ENCODE measurements at regions not wholly inside any gene's neighbourhood (a gene's known extent, or its start where the extent isn't known, plus 50 kb on each side); places are given as distances from the start of the nearest gene placed in this dataset.

DNA sequence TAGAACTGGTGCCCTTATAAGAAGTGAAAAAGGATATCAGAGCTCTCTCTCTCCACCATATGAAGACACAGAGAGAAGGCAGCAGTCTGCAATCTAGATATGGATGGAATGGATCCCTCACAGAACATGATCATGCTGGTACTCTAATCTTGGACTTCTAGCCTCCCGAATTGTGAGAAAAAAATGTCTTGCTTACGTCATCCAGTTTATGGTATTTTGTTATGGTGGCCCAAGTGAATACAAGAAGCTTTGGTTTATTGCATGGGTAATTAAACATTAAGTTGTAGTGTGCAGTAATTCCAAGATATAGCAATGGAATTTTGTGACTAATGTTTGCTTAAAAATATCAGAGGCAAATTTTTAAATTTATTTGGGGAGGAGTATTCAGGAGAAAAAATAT lies 1667.4 kb upstream of the SLC39A10 start:
- TF ChIP-seq, protein P1, sequence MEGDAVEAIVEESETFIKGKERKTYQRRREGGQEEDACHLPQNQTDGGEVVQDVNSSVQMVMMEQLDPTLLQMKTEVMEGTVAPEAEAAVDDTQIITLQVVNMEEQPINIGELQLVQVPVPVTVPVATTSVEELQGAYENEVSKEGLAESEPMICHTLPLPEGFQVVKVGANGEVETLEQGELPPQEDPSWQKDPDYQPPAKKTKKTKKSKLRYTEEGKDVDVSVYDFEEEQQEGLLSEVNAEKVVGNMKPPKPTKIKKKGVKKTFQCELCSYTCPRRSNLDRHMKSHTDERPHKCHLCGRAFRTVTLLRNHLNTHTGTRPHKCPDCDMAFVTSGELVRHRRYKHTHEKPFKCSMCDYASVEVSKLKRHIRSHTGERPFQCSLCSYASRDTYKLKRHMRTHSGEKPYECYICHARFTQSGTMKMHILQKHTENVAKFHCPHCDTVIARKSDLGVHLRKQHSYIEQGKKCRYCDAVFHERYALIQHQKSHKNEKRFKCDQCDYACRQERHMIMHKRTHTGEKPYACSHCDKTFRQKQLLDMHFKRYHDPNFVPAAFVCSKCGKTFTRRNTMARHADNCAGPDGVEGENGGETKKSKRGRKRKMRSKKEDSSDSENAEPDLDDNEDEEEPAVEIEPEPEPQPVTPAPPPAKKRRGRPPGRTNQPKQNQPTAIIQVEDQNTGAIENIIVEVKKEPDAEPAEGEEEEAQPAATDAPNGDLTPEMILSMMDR (IDR thresholded peaks at IDR 0.05; ENCODE audit: low read depth, low read length), result no peak
- TF ChIP-seq EZH2phosphoT487 (IDR thresholded peaks at IDR 0.05; ENCODE audit: low read depth), result no peak
